Esophagus squamous epithelium (tissue), 5 donors: ENCODE measurements at regions not wholly inside any gene's neighbourhood (a gene's known extent, or its start where the extent isn't known, plus 50 kb on each side); places are given as distances from the start of the nearest gene placed in this dataset.

ENCODE experiments used
- DNase-seq: peaks from one replicate; lab custom pipeline; 2025; lab: John Stamatoyannopoulos, UW
- H3K27ac ChIP-seq, 4 donors: fragments of 200-600 bp; sonication (generic); one replicate each; pipeline ENCODE4 v1.5.1; 2016 to 2019; ENCODE audit warnings: mild to moderate bottlenecking in 1 of 4
- H3K27me3 ChIP-seq, 4 donors: fragments of 200-600 bp; sonication (generic); 1 replicate in 3 of 4; 2 replicates in 1 of 4; pipeline versions ENCODE4 v1.5.1 to v1.6.0; 2017 to 2021; ENCODE audit warnings: antibody characterized with exemption in 1 of 4
- H3K36me3 ChIP-seq, 3 donors: fragments of 200-600 bp; sonication (generic); one replicate each; pipeline ENCODE4 v1.5.1; 2016 to 2019
- H3K4me1 ChIP-seq, 3 donors: fragments of 200-600 bp; sonication (generic); one replicate each; pipeline ENCODE4 v1.5.1; 2017 to 2019
- H3K4me3 ChIP-seq, 4 donors: fragments of 200-600 bp; sonication (generic); 1 replicate in 3 of 4; 2 replicates in 1 of 4; pipeline ENCODE4 v1.5.1; 2016 to 2019; ENCODE audit warnings: mild to moderate bottlenecking in 2 of 4, moderate library complexity in 1 of 4
- H3K9me3 ChIP-seq, 3 donors: fragments of 200-600 bp; sonication (generic); one replicate each; pipeline ENCODE4 v1.5.1; 2016 to 2019
- CTCF ChIP-seq, 6 experiments: fragments of 450-650 bp in 4 of 6; fragments of 200-600 bp in 2 of 6; sonication (generic) in 2 of 6; IDR thresholded peaks; one replicate each; pipeline ENCODE4 v1.5.1; 2016 to 2019; ENCODE audit warnings: antibody characterized with exemption in 6 of 6, mild to moderate bottlenecking in 4 of 6, moderate library complexity in 4 of 6
- POLR2A ChIP-seq, 4 donors: fragments of 450-650 bp; IDR thresholded peaks; one replicate each; pipeline ENCODE4 v1.6.1; 2017; ENCODE audit warnings: antibody characterized with exemption in 4 of 4, mild to moderate bottlenecking in 4 of 4, moderate library complexity in 3 of 4
- WGBS, 2 donors: methylation state at CpG; one replicate each; pipeline ENCODE4 v1.1.5; 2018; 5-methylcytosine and 5-hydroxymethylcytosine counted together
- intact Hi-C: fragments of 100-400 bp; cut with DNase I; formaldehyde crosslinking; loops from one replicate; pipeline ENCODE4 v1.15.0; 2022
- donor health status: DM: yes; HTN: yes; CAD: no.

- H3K4me1 ChIP-seq: no peaks in the 10 kb centered on the region
- 67 to 84% methylated on average over 8 of the region's 8 CpGs for WGBS, 2 donors
- TF ChIP-seq CTCF (IDR thresholded peaks at IDR 0.05) (no peak), POLR2A (IDR thresholded peaks at IDR 0.05) (no peak)
Measured at GRCh38 chr6:55678330-55679224, 99.6 kb upstream of the HMGCLL1 start.

GRCh38 chr6:55676736-55677135, 97.7 kb upstream of the HMGCLL1 start:
- no peak overlapping the region for H3K4me3 ChIP-seq
- no peak overlapping the region for H3K27ac ChIP-seq
- TF ChIP-seq POLR2A (IDR thresholded peaks at IDR 0.05) (no peak), CTCF (IDR thresholded peaks at IDR 0.05) (no peak)
- no peaks in the 10 kb centered on the region for H3K36me3 ChIP-seq
- intact Hi-C loops: no loop called here
- H3K4me1 ChIP-seq: no peaks in the 10 kb centered on the region
- H3K27me3 ChIP-seq: no peaks in the 10 kb centered on the region
- no peak for DNase-seq
- 91 to 99% methylated on average over 5 of the region's 5 CpGs for WGBS, 2 donors
- H3K9me3 ChIP-seq: no peaks in the 10 kb centered on the region

More at GRCh38 chr6:55678330-55679224, 99.6 kb upstream of the HMGCLL1 start:
- intact Hi-C loops: no loop called here
- Histone ChIP-seq H3K27me3 (no peaks in the 10 kb centered on the region), H3K4me3 (no peak overlapping the region), H3K9me3 (no peaks in the 10 kb centered on the region), H3K36me3 (no peaks in the 10 kb centered on the region), H3K27ac (no peak overlapping the region)
- DNase-seq: no peak

GRCh38 chr6:55675941-55676340, 96.9 kb upstream of the HMGCLL1 start:
- TF ChIP-seq CTCF (IDR thresholded peaks at IDR 0.05) (no peak), POLR2A (IDR thresholded peaks at IDR 0.05) (no peak)
- H3K9me3 ChIP-seq: no peaks in the 10 kb centered on the region
- intact Hi-C loops: no loop called here
- no peaks in the 10 kb centered on the region for H3K4me1 ChIP-seq
- H3K4me3 ChIP-seq: no peak overlapping the region
- no peaks in the 10 kb centered on the region for H3K27me3 ChIP-seq
- no peak overlapping the region for H3K27ac ChIP-seq
- H3K36me3 ChIP-seq: no peaks in the 10 kb centered on the region
- DNase-seq: no peak

GRCh38 chr6:55674672-55675071, 95.7 kb upstream of the HMGCLL1 start:
- WGBS, 2 donors: 30 to 33% methylated on average over 1 of the region's 1 CpG
- TF ChIP-seq CTCF (IDR thresholded peaks at IDR 0.05) (no peak), POLR2A (IDR thresholded peaks at IDR 0.05) (no peak)
- Histone ChIP-seq H3K4me1 (no peaks in the 10 kb centered on the region), H3K9me3 (no peaks in the 10 kb centered on the region), H3K27me3 (no peaks in the 10 kb centered on the region), H3K36me3 (no peaks in the 10 kb centered on the region), H3K27ac (no peak overlapping the region), H3K4me3 (no peak overlapping the region)
- no peak for DNase-seq
- intact Hi-C loops: no loop called here

- H3K4me1 ChIP-seq: peaks cover 0 to 15% (median 0%) of the 10 kb centered on the region in 3 donors
- no peaks in the 10 kb centered on the region for H3K9me3 ChIP-seq
- DNase-seq: no peak
- 68 to 80% methylated on average over 5 of the region's 5 CpGs for WGBS, 2 donors
- H3K4me3 ChIP-seq: no peak overlapping the region
- H3K27ac ChIP-seq: no peak overlapping the region
- intact Hi-C loops: no loop called here
- H3K27me3 ChIP-seq: no peaks in the 10 kb centered on the region
- H3K36me3 ChIP-seq: no peaks in the 10 kb centered on the region
- TF ChIP-seq CTCF (IDR thresholded peaks at IDR 0.05) (no peak), POLR2A (IDR thresholded peaks at IDR 0.05) (no peak)
Measured at GRCh38 chr6:55670850-55671413, 91.9 kb upstream of the HMGCLL1 start.
